ENCODE measurements at regions not wholly inside any gene's neighbourhood (a gene's known extent, or its start where the extent isn't known, plus 50 kb on each side); places are given as distances from the start of the nearest gene placed in this dataset.

GRCh38 chr14:28589792-28590191 lies 176.8 kb upstream of the FOXG1 start:
- H3K4me2 ChIP-seq (ENCODE audit: low read depth, low read length, poor library complexity, severe bottlenecking) = no peak overlapping the region
- H4K20me1 ChIP-seq (ENCODE audit: low read depth, low read length) = no peaks in the 10 kb centered on the region
- no peak overlapping the region for H3K27ac ChIP-seq (ENCODE audit: low read depth, low read length)
- no peak overlapping the region for H2AFZ ChIP-seq (ENCODE audit: low read depth, low read length, severe bottlenecking)
- H3K9me2 ChIP-seq (replicated peaks; ENCODE audit: insufficient read depth, low read length) = no peaks in the 10 kb centered on the region
- H3K36me3 ChIP-seq (ENCODE audit: low read length) = peaks cover 3% of the 10 kb centered on the region; the same call in 1 of the 2 replicates
- no peaks in the 10 kb centered on the region for H3K27me3 ChIP-seq (ENCODE audit: low read length)
- H3K9ac ChIP-seq (ENCODE audit: low read length) = no peak overlapping the region
- no peaks in the 10 kb centered on the region for H3K9me3 ChIP-seq (ENCODE audit: insufficient read depth, low read length)
- H3F3A ChIP-seq (ENCODE audit: insufficient read depth) = no peaks in the 10 kb centered on the region
- H3K4me3 ChIP-seq (ENCODE audit: insufficient read depth, low read length, poor library complexity, severe bottlenecking) = no peak overlapping the region
- no peaks in the 10 kb centered on the region for H3K79me2 ChIP-seq (ENCODE audit: insufficient read depth, low read length)
- TF ChIP-seq CTCF (IDR thresholded peaks at IDR 0.05; ENCODE audit: insufficient read depth, low read length, poor library complexity, severe bottlenecking) (no peak), EZH2phosphoT487 (conservative IDR thresholded peaks at IDR 0.05; ENCODE audit: low read length) (no peak)

- Histone ChIP-seq H3K27ac (ENCODE audit: low read depth, low read length) (no peak overlapping the region), H3K9ac (ENCODE audit: low read length) (no peak overlapping the region), H3K79me2 (ENCODE audit: insufficient read depth, low read length) (no peaks in the 10 kb centered on the region), H2AFZ (ENCODE audit: low read depth, low read length, severe bottlenecking) (no peak overlapping the region), H4K20me1 (ENCODE audit: low read depth, low read length) (no peaks in the 10 kb centered on the region), H3K4me2 (ENCODE audit: low read depth, low read length, poor library complexity, severe bottlenecking) (no peak overlapping the region), H3K27me3 (ENCODE audit: low read length) (no peaks in the 10 kb centered on the region), H3K9me2 (replicated peaks; ENCODE audit: insufficient read depth, low read length) (no peaks in the 10 kb centered on the region), H3K4me3 (ENCODE audit: insufficient read depth, low read length, poor library complexity, severe bottlenecking) (no peak overlapping the region), H3F3A (ENCODE audit: insufficient read depth) (no peaks in the 10 kb centered on the region), H3K36me3 (ENCODE audit: low read length) (no peaks in the 10 kb centered on the region), H3K9me3 (ENCODE audit: insufficient read depth, low read length) (no peaks in the 10 kb centered on the region)
- TF ChIP-seq CTCF (IDR thresholded peaks at IDR 0.05; ENCODE audit: insufficient read depth, low read length, poor library complexity, severe bottlenecking) = no peak
- no peak for TF ChIP-seq EZH2phosphoT487 (conservative IDR thresholded peaks at IDR 0.05; ENCODE audit: low read length)
Measured at GRCh38 chr14:28596391-28596790, 170.2 kb upstream of the FOXG1 start.

GRCh38 chr14:28599191-28599590 lies 167.4 kb upstream of the FOXG1 start:
- Histone ChIP-seq H3K27me3 (ENCODE audit: low read length) (no peaks in the 10 kb centered on the region; the same call in 1 of the 2 replicates), H3K4me3 (ENCODE audit: insufficient read depth, low read length, poor library complexity, severe bottlenecking) (no peak overlapping the region), H3F3A (ENCODE audit: insufficient read depth) (no peaks in the 10 kb centered on the region), H3K27ac (ENCODE audit: low read depth, low read length) (no peak overlapping the region), H3K9me2 (replicated peaks; ENCODE audit: insufficient read depth, low read length) (no peaks in the 10 kb centered on the region), H3K36me3 (ENCODE audit: low read length) (no peaks in the 10 kb centered on the region), H3K4me2 (ENCODE audit: low read depth, low read length, poor library complexity, severe bottlenecking) (no peak overlapping the region), H3K9me3 (ENCODE audit: insufficient read depth, low read length) (no peaks in the 10 kb centered on the region), H4K20me1 (ENCODE audit: low read depth, low read length) (no peaks in the 10 kb centered on the region), H2AFZ (ENCODE audit: low read depth, low read length, severe bottlenecking) (no peak overlapping the region), H3K79me2 (ENCODE audit: insufficient read depth, low read length) (no peaks in the 10 kb centered on the region), H3K9ac (ENCODE audit: low read length) (no peak overlapping the region)
- TF ChIP-seq EZH2phosphoT487 (conservative IDR thresholded peaks at IDR 0.05; ENCODE audit: low read length) (no peak), CTCF (IDR thresholded peaks at IDR 0.05; ENCODE audit: insufficient read depth, low read length, poor library complexity, severe bottlenecking) (no peak)

All from SU-DHL-6 (cell line).